GM21717 (cell line): ENCODE measurements at regions not wholly inside any gene's neighbourhood (a gene's known extent, or its start where the extent isn't known, plus 50 kb on each side); places are given as distances from the start of the nearest gene placed in this dataset.
"Not testable (repeated sequence)": the region's sequence is repeated elsewhere in the genome, so short reads cannot be mapped to it uniquely, and the experiment has no call there.

Experiments
- ATAC-seq: cut with Tn5 transposase; IDR thresholded peaks from one replicate; pipeline ENCODE4 v1.9.1; 2021; ENCODE audit warnings: mild to moderate bottlenecking, moderate library complexity; ENCODE audit not compliant: unreplicated experiment

DNA sequence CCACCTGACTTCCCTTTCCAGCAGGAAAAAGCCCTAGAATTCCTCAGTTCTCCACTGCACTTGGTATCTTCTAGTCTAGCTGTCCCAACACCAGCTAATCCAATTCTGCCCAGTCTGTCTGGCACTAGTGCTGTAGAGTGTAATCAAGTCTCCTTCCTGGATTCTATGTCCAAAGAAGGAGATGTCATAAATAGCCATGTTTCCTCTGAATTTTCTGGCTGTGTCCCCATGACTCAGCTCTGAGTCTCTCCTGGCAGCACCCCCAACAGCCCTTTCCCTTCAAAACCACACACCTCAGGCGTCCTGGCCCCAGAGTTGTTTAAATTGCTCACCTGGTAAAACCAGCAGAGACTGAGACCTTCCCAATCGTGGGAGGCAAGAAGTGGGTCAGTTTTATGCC, 197.2 kb downstream of the GRXCR1 start:
- no peak for ATAC-seq

DNA sequence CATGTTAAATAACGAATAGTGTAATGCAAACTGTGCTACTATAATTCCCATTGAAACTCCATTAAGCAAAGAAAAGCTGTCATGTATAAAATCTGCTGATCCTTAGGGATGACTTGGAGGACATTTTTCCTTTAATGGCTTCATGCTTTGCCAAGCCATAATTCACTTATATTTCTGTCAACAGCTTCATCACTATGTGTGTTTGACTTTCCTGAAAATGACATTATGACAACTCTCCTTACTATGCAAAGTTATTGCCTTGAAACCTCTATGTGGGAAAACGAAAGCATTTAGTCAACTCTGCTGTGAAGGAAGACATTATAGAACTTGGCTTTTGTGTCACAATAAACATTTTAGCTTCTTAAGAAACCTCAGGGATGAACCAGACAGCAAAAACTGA, 210.5 kb downstream of the GRXCR1 start:
- no peak for ATAC-seq

DNA sequence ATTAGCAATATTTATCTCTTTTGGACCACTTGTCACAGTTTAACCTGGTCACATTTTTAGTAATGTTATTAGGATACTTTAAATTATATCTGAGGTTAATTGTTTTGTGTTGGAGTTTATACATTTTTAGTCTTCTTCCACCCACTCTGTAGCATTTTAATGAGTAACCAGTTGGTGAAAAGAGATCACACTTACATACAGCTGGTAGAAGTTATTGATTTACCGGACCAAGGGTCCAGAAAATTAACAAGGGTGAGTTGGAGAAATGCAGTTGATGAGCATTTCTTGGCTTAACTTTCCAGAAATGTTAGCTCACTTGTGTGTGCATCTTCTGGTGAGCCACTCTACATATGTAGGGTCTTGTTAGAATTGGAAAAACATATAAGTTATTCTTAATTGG, 219.6 kb downstream of the GRXCR1 start:
- no peak for ATAC-seq

DNA sequence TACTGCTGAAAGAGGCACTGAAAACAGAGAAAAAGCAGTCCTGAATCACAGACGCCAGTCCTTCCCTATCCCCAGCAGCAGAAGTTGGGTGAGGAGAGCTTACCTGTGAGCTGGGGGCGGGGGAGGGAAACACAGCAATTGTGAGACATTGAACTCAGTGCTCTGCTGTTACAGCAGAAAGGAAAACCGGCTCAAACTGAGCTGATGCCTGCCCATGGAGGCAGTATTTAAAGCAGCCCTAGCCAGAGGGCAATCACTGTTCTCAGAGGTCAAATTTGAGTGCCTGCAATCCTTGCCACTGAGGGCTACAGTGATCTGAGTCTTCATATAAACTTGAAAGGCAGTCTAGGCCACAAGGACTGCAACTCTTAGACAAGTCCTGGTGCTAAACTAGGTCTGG, 220.7 kb downstream of the GRXCR1 start:
- no peak for ATAC-seq

DNA sequence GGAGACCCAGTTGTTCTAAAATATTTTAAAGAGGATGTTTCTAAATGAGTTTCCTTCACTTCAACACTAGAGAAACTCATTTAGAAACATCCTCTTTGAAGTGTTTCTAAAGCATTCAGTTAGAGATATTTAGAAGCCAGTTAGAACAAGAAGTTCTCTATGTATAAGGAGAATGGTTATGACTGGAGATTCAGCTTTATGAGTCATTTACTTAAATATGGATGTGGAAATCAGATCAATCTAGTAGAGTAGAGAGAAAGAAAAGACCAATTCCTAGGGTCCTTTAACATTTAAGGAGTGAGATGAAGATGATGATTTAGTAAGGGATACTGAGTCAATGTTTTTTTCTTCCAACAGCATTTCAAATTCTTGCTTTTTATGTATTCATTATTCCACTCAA, 234.1 kb downstream of the GRXCR1 start:
- ATAC-seq = no peak

DNA sequence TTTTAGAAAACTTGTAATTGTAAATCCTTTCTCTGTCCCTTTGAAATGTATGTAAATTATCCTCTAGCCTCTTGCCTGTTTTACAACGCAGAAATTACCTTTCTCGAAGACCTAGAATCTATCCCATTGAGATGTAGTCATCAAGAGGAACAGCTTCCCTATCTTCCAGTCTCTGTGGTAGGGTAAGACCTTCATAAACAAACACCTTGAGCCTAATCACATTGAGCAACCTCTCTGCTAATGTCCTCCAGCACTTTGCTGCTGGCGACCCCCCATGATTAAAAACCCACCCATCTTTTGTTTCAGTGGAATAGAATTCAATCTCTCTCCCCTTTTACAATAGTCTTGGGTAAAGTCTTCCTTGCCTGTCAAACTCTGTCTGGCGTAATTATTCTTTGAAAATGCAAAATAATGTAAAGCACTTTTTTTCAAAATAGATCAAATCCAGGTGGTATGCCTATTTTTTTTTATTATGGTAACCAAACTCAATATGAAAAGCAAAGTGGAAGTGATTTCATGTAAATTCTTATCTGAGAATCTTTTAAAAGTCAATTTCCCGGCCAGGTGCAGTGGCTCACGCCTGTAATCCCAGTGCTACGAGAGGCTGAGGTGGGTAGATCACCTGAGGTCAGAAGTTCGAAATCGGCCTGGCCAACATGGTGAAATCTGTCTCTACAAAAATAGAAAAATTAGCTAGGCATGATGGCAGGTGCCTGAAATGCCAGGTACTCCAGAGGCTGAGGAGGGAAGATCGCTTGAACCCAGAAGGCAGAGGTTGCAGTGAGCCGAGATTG, 237.9 kb downstream of the GRXCR1 start:
- ATAC-seq = no peak

DNA sequence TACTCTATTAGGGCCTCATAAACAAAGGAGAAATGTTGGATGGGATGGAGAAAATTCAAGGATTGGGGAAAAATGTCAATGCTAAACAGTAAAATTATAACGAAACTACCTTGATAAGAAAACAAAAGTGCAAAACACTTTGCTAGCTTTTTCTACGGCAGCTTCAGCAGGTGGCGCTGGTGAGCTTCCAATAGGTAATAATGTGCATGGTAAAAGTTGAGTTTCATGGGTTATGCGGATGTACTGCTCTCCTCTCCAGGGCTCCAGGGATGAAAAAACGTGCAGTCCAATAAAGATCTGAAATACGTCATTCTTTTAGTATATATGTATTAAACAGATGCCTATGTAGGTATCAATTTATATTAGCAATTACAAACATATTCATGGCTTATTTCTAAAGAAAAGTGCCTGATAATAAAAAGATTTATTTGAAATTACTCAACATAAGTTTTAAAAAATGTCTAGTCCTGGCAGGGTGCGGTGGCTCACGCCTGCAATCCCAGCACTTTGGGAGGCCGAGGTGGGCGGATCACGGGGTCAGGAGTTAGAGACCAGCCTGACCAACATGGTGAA, 239.6 kb downstream of the GRXCR1 start:
- ATAC-seq = peak; percentile 84

DNA sequence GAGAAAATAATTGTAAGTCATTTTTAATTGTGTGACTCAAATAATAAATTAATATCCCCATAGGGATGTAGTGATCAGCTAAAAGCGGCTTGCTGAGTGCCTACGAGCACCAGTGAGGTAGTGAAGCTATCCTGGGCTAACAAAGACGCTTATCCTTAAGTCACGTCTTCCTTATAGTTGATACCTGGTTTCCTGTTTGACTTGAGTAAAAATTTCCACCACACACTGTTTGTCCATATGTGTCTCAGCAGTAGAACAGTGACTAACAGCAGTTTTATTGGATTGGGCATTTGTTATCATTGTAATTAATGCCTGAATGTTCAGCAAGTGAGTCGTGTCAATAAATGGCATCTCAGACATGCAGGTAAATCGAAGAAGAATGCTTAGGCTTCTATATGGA, 241.1 kb downstream of the GRXCR1 start:
- no peak for ATAC-seq

DNA sequence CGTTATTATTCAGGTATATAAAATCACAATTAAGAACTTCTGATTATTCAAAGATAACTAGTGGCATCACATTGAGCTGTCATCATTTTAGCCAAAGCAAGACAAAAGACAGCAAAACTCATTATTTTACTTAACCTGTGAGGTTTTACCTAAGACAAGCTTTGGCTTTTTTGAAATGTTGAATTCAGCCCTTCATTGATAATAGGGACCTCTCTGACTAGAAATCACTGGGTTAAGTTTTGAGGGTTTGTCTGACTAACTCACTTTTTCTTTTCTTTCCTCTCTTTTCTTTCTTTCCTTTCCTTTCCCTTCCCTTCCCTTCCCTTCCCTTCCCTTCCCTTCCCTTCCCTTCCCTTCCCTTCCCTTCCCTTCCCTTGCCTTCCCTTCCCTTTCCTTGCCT, 244.2 kb downstream of the GRXCR1 start:
- no peak for ATAC-seq

DNA sequence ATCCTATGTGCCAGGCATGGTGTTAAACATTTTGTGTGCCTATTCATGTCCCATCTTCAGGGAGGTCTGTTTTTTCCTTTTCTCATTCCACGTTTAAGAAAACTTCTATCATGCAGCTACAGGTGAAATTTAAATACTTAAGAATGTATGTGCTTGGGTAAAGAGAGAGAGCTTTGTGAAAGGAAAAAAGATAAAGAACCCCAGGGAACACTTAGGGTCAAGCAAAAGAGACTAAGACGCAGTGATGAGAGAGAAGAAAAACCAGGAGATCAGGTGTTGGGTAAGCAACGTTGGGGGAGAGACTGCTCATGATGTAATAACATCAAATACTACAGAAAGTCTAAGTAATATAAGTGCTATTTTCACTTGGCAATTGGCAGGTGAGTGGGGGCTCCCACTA, 253.7 kb downstream of the GRXCR1 start:
- ATAC-seq = no peak

DNA sequence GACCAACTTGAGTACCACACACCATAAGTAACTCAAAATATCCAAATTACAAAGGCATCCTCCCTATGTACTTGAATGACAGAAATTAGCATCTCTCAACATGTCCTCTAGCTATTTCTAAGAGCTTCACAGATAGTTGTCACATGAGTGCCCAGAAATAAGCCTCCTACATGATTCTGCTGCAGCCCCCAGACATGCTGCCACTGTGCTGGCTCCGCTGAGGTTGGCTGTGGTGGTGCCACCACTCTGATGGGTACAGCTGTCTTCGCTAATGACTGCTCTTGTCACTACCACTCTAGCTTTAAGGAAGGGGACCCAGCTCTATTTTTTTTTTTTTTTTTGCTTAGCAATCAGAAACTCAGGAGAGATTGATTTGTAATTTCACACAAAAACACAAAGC, 256.0 kb downstream of the GRXCR1 start:
- no peak for ATAC-seq

DNA sequence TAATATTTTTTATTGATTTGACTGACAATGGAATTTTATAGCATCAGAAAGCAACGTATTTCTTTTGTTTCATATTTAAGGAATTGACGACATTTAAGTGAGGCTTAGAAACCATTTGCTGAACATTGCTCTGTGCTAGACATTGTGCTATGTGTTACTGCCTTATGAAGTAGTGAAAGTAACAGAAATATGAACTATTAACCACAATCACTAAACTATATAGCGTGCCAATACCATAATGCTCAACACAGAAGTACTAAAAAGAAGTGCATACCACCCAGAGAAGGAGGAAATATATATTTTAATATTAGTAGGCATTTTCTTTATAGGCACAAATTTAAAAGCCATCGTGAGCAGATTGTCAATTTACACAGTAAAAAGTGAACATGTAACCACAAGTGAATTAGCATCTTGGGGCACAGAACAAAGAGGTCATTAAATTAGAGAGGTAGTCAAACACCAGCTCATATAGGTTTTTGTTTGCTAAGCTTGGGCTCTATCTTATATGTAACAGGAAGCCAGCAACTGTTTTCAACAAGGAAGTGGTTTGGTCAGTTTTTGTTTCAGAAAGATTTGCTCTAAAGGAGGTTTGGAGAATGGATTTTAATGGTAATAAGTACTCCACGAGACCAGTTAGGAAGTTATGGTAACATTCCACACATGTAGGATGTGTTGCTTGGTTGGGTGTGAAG, 270.7 kb downstream of the GRXCR1 start:
- no peak for ATAC-seq

DNA sequence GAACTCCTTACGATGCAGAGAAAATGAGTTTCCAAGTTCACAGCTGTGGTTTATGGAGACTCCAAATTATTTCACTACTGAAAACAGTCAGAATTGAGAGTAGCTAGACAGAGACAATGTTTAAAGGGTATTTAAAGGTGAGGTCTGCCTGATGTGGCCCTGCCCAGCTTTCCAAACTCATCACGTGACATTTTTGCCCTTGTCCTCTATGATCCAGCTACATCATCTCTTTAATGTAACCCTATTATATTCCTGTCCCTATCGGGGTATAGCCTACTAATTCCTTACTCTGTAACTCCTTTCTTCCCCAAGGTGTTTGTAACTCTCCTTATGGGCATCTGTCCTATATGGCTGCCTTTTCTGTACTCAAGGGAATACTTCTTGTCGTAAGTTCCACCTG, 297.2 kb downstream of the GRXCR1 start:
- no peak for ATAC-seq

DNA sequence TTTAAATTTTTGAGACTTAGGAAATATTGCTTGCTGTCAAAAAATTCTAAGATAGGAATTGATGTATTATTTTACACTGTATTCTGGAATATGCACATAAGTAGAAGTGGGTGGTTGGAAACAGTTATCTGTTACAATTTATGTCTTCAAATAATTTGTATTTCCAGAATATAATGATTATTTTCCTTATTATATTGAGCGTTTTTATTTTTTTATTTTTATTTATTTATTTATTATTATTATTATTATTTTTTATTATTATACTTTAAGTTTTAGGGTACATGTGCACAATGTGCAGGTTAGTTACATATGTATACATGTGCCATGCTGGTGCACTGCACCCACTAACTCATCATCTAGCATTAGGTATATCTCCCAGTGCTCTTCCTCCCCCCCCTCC, 320.1 kb downstream of the GRXCR1 start:
- ATAC-seq = not testable (repeated sequence)

DNA sequence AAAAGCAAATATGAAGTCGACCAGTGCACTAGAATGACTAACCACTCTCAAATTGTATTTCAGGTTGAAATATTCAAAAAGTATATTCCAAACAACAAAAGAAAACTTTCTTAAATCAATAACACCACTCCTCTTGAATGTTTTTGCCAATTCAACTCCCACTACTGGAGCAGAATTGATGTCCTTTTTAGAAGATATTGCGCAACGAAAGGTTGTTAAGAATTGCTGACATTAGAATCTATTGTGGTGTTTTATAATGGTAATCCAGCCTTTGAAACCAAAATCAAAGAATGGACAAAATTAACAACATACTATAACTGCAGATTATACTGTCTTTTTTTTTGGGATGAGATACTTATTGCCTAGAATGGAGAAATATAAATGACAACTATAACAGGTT, 331.3 kb downstream of the GRXCR1 start:
- no peak for ATAC-seq

DNA sequence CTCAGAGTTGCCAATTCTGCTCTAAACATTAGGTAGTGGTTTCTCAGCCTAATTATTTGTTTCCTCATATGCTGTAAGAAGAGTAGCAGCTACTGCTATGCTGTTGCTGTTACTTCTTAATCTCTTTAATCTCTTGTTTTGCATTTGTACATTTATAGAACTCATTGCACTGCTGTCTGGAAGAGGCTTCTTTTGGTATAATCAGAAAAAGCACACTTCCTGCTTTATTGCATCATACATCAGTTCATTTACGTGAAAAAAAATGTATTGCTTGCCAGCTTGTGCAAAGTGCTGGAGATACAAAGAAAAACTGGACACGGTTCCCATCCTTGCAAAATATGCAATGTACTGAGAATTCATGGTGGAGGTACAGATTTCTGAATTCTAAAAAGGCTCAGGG, 332.0 kb downstream of the GRXCR1 start:
- no peak for ATAC-seq

DNA sequence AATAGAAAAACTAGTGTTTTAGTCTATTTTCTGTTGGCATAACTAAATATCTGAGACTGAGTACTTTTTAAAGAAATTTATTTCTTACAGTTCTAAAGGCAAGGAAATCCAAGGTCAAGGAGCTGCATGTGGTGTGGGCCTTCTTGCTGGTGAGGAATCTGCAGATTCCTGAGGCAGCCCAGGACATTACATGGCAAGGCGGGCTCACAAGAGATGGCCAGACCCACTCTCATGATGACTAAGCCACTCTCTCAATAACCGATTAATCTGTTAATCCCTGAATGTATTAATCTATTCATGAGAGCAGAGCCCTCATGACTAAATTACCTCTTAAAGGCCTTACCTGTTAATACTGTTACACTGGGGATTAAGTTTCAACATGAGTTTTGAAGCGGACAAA, 340.8 kb downstream of the GRXCR1 start:
- no peak for ATAC-seq

DNA sequence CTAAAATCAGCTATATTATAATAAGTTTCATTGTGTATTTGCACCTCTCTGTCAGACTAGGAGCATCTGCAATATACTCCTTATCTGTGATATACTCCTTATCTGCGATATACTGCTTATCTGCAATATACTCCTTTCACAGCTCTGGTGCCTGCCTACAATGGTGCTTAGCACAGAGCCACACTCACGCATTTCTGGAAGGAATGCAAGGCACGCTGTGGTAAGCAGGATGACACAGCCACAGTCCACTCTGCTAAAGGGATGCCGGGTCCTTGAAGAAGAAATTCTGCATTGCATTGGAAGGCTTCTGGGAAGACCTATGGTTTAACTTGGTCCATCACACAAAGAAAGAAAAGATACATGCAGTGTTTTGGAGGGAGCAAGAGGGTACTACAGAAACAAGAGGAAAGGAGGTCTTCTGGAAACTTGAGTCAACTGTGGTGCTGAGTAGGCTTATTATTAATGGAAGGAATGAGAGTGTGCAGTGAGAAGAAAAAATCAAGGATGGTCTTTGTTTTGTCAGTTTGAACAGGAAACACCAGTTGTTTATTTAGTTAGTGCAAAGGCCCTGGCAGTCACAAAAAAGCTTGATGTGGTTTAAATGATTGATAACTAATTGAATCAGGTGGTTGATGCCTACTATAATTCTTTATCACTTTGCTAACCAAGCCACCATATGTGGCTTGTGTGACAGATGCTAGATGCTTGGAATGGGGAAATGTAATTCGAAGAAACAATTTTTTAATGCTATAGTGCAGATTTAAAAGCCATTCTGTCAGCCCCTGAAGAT, 342.3 kb downstream of the GRXCR1 start:
- ATAC-seq = no peak

DNA sequence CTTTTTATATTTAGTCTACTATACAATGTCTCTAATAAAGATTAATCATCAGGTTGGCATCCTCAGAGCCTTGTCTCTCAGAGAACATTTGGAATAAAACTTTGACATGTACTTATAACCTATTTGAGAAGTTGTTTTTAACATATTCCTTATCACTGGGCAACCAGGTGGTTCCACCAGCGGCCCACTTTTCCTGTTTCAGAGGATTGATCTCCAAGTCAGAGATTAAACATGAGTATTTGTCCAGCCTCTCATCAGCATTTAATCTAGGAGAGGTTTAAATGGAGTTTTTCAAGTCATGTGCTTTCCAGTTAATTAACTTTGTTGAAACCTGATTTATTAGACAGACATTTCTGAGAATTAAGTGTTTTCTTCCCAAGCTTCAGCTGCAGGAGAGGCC, 345.5 kb downstream of the GRXCR1 start:
- no peak for ATAC-seq

DNA sequence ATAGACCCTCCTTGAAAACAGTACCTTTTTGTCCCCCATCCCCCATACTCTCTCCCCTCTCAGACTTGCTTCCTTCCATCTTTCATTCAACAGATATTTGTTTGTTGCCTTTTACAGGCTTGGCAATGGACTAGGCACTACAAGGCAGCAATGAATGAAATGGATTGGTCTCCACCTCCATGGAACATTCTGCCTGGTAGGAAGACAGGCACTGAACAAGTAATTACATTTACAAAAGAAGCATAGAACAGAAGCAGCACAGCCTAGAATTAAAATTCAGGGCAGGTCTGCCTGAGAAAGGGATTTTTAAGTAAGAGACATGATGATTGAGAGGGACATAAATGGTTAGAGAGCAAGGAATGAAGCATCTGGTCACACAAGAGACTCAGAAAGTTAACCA, 346.1 kb downstream of the GRXCR1 start:
- ATAC-seq = no peak

DNA sequence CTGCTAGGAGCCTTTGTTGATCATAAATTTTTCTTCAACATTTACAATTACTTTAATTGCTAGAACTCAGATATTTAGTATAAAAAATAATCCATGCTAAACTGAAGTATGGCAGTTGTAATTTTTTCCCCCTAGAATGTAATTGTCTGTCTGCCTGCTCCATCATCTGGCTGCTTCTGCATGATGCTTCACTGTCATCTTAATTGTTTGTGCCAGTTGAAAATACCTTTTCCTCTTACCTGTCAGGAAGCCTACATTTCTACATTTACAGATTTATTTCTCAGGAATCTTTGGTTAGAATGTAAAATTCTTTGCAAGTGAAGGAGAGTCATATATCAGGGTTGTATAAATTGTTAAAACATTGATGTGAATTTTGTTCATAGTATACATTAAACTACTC, 348.6 kb downstream of the GRXCR1 start:
- ATAC-seq = no peak

DNA sequence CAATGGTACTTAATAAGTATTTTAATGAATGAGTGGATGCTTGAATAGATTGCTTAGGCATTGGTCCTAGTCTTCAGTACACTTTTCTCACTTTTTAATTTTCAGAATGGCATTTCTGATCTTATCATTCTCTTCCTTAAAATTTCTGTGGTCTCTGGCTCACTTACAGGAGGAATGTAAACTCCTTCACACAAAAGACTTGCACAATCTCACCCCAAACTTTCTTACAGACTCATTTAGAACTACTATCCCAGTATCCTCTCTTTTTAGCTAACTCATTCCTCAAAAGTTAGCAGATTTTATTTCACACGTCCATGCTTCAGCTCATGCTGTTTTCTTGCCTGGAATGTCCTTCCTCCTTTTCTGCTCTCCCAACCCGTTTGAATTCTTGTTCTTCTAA, 350.1 kb downstream of the GRXCR1 start:
- ATAC-seq = no peak
